ENCODE measurements at regions not wholly inside any gene's neighbourhood (a gene's known extent, or its start where the extent isn't known, plus 50 kb on each side); places are given as distances from the start of the nearest gene placed in this dataset.
A peak's percentile ranks its signal among the peaks of the same experiment; 100 is the strongest.
"Not testable (repeated sequence)": the region's sequence is repeated elsewhere in the genome, so short reads cannot be mapped to it uniquely, and the experiment has no call there.

DNA sequence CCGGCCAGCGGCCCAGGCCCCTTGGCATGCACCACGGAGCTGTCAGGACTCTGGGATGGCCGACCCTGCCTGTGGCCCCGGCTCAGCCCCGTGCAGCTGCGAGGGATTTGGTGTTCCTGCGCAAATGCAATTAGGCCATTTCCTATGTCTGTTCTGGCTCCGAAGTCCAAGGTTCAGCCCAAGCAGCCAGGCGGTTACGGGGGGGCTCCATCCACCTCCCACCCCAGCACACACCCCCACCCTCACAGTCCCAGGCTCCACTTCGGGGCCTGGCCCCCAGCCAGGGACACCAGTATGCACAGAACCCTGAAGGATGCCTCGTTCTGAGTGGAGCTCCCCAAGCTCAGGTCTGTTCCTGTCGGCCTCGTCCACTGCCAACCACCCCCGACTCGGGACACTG is 2965.7 kb downstream of the RPIA start:
- peak; percentile 79 for DNase-seq (ENCODE audit: low read depth)

DNA sequence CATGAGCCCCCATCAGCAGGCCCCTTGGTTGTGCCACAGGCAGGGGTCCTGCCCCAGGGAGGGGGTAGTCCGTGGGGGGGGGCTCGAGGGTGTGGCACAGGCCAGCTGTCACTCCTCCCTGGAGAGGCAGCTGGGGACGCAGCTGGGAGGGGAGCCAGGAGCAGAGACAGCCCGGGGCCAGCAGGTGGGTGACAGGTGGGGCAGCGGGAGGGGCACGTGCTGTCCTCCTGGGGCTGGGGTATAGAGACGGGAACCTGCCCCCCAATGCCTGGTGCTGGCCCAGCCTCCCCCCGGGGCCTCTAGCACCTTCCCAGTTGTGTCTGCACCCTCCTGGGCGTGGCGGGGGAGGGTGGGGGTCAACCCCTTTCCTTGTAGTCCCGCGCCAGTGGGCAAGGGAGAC is 2966.9 kb downstream of the RPIA start:
- not testable (repeated sequence) for DNase-seq (ENCODE audit: low read depth)

DNA sequence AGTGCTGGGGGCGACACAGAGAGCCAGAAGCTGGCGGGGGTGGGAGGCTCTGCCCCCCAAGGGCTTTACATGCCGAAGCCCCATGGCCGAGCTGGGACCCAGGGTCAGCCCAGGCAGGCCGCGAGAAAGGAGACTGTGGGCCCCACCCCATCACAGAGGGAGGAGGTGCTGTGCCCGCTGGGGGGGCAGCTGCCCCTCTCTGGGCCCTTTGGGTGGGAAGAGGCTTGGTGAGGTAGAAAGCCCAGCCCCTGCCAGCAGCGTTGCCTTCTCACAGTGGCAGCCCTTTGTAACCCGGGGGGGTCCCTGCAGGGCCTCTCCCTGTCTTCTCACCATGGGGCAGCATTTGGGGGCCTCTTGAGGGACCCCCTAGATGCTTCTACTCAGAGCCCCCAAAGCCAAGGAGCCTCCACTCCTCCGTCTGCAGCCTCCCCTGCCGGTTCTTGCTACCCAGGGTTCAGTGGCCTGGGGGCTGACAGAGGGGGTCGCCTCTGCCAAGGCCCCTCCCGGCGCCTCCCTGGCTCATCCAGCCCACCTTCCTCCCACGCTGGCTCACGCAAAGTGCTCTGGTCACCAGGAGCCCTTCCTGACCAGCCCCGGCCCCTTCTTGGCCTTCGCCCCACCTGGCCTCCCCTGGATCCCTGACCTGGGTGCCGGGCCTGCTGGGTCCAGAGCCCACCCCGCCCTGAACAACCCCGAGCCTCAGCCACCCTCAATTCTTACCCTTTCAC is 2967.9 kb downstream of the RPIA start:
- not testable (repeated sequence) for DNase-seq (ENCODE audit: low read depth)

GRCh38 chr2:91659917-91660275 is 2968.4 kb downstream of the RPIA start:
- DNase-seq (ENCODE audit: low read depth) = peak; percentile 0

- DNase-seq (ENCODE audit: low read depth) = not testable (repeated sequence)
These were observed 2975.9 kb downstream of the RPIA start for GRCh38 chr2:91667341-91667740.

- not testable (repeated sequence) for DNase-seq (ENCODE audit: low read depth)
These were observed 2994.1 kb downstream of the RPIA start for GRCh38 chr2:91685541-91685940.

GRCh38 chr2:91686046-91686445 is 2994.6 kb downstream of the RPIA start:
- DNase-seq (ENCODE audit: low read depth) = not testable (repeated sequence)
